Stimulated activated CD4-positive, alpha-beta T cell treated with anti-CD3 and anti-CD28 coated beads, Interleukin-4, amount 100 ng/mL, for 1 hour (primary cell): ENCODE measurements at regions not wholly inside any gene's neighbourhood (a gene's known extent, or its start where the extent isn't known, plus 50 kb on each side); places are given as distances from the start of the nearest gene placed in this dataset.
"Not testable (repeated sequence)": the region's sequence is repeated elsewhere in the genome, so short reads cannot be mapped to it uniquely, and the experiment has no call there.

Experiments
- DNase-seq: peaks from one replicate; pipeline ENCODE4 v3.0.0-alpha.2; 2020

- DNase-seq = no peak
Measured at GRCh38 chr1:67588178-67588855, 96.7 kb upstream of the GADD45A start.

- DNase-seq = no peak
Measured at GRCh38 chr1:67589519-67590233, 95.3 kb upstream of the GADD45A start.

- DNase-seq = no peak
Measured at GRCh38 chr1:67590329-67590728, 94.7 kb upstream of the GADD45A start.

- no peak for DNase-seq
Measured at GRCh38 chr1:67594764-67595163, 90.2 kb upstream of the GADD45A start.

- DNase-seq = no peak
Measured at GRCh38 chr1:67596674-67597073, 88.3 kb upstream of the GADD45A start.

- DNase-seq = no peak
Measured at GRCh38 chr1:67597336-67597735, 87.7 kb upstream of the GADD45A start.

GRCh38 chr1:67599085-67599484, 85.9 kb upstream of the GADD45A start:
- no peak for DNase-seq

- DNase-seq = no peak
Measured at GRCh38 chr1:67601539-67601938, 83.5 kb upstream of the GADD45A start.

GRCh38 chr1:67601955-67602354, 83.0 kb upstream of the GADD45A start:
- no peak for DNase-seq

- DNase-seq = no peak
Measured at GRCh38 chr1:67604778-67605177, 80.2 kb upstream of the GADD45A start.

- no peak for DNase-seq
Measured at GRCh38 chr1:67605209-67605780, 79.7 kb upstream of the GADD45A start.

- DNase-seq = no peak
Measured at GRCh38 chr1:67607286-67607685, 77.7 kb upstream of the GADD45A start.

- DNase-seq = no peak
Measured at GRCh38 chr1:67607699-67608098, 77.3 kb upstream of the GADD45A start.

GRCh38 chr1:67608661-67609576, 76.1 kb upstream of the GADD45A start:
- DNase-seq = no peak

GRCh38 chr1:67609577-67610341, 75.2 kb upstream of the GADD45A start:
- no peak for DNase-seq

GRCh38 chr1:67610450-67610849, 74.6 kb upstream of the GADD45A start:
- no peak for DNase-seq

- DNase-seq = no peak
Measured at GRCh38 chr1:67611846-67612245, 73.2 kb upstream of the GADD45A start.

- no peak for DNase-seq
Measured at GRCh38 chr1:67612788-67613241, 72.2 kb upstream of the GADD45A start.

- not testable (repeated sequence) for DNase-seq
Measured at GRCh38 chr1:67613479-67613878, 71.5 kb upstream of the GADD45A start.

- DNase-seq = no peak
Measured at GRCh38 chr1:67614511-67614934, 70.5 kb upstream of the GADD45A start.

GRCh38 chr1:67615886-67616285, 69.1 kb upstream of the GADD45A start:
- DNase-seq = no peak

GRCh38 chr1:67616394-67616985, 68.5 kb upstream of the GADD45A start:
- no peak for DNase-seq
